Stimulated activated CD4-positive, alpha-beta T cell treated with anti-CD3 and anti-CD28 coated beads, Interleukin-12 subunit alpha, Interleukin-12 subunit beta, amount 100 ng/mL, for 24 hours (primary cell): ENCODE measurements at regions not wholly inside any gene's neighbourhood (a gene's known extent, or its start where the extent isn't known, plus 50 kb on each side); places are given as distances from the start of the nearest gene placed in this dataset.

ENCODE experiments used
- DNase-seq, 2 experiments: peaks; one replicate each; pipeline ENCODE4 v3.0.0-alpha.2; 2020; ENCODE audit warnings: low read depth in 2 of 2

DNA sequence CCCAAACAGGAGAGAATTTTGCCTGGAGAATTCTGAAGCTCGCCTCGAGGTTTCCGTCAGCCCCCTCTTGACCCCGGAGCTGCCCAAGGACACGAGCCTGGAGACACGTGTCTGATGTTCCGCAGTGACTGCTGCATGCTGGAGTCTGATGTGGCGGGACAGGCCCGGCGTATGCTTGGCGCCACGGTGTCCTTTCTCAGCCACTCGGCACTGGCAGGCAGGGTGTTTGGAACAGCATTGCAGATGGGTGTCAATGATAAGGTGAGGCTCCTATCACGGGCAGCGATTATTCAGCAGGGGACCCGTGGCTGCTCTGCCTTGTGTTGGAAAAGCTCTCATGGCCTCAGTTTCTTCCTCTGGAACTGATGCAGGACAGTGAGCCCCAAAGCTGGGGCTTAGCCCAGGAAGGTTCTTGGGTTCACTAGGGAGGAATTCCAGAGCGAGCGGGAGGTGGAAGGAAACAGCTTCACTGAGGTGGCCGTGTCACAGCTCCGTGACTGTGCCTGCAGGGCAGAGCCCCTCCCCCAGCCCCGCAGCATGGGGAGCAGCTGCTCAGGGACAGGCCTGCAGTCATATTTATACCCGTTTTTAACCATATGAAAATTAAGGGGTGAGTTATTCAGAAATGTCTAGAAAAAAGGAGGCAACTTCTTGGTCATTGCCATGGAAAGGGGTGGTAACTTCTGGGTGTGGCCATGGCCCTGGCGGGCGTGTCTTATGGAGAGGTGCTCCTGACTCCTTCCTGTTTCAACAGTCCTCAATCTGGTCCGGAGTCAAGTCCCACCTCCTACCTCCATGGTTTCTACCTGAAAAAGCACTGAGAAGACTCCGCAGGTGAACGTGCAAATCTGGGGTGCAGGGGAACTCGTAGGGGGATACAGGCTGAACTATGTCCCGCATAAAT lies 123.4 kb downstream of the SIK1 start:
- no peak for DNase-seq

DNA sequence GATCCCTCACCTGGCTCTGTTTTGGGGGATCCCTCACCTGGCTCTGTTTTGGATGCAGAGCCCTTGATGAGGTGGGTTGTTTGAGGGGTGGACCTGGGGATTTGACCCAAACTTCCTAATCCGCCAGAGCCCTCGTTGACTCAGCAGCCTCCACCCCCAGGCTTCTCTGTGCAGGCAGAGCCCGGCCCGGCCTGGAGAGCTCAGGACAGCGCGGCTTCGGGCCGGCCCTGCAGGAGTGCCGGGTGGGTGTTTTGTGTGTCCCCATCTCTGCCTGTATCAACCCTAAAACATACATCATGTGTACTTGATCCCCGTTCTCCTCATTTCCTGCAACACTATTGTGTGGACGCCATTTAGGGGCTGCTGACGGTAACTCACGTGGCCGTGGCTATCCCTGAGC lies 124.2 kb downstream of the SIK1 start:
- DNase-seq, result no peak

DNA sequence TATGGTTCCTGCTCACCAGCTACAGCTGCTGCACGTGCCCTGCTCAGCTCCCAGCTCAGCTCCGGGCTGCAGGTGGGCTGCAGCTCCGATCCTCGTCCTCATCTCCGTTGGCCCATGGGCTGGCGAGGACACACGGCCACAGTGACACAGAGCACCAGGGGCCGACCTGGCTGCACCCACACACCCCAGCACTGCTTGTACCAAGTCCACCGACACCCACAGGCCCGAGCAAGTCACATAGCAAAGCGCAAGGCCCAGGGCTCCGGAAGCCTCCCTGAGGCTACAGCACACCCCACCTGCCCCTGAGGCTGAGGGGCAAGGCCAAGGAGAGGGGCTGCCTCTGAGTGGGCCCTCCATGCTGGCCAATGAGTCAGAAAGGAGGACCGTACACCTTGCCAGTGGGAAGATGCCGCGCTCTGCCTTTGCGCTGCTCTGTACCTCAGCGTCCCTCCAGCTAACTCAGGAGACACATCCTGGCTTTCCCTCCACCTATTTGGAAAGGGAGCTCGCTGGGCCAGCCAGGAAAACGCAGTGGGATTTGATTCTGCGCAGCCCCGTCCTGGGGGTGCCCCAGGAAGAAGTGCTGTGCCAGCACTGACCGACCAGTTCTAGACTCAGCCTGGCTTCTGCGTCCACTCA lies 124.8 kb downstream of the SIK1 start:
- no peak for DNase-seq

DNA sequence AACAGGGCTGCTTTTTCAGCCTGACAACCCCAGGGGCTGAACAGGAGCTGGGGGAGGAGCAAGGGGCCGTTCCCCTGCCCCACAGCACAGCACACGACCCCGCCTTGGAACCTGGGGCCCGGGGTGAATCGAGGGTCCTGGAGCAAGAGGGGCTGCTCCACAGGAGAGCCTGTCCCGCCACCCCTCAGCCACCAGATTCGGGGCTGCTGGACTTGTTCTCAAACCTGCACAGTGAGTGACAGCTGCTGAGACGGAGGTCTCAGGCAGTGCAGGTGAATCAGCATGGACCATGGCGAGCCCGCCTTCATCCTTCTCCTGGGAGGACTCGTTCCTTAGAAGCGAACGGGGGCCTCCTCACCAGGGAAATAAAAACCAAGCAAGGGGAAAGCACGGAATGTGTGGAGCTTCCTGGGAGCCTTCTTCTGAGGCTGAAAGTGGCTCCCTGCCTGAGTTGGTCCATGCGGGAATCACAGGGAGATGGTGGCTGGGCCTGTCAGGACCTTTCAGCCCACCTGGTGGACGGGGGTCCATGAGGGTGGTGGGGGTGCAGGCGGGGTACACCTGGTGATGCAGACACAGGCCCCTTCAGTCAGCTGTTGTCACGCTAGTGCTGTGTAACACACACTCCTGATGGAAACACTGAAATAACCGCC lies 125.4 kb downstream of the SIK1 start:
- no peak for DNase-seq

DNA sequence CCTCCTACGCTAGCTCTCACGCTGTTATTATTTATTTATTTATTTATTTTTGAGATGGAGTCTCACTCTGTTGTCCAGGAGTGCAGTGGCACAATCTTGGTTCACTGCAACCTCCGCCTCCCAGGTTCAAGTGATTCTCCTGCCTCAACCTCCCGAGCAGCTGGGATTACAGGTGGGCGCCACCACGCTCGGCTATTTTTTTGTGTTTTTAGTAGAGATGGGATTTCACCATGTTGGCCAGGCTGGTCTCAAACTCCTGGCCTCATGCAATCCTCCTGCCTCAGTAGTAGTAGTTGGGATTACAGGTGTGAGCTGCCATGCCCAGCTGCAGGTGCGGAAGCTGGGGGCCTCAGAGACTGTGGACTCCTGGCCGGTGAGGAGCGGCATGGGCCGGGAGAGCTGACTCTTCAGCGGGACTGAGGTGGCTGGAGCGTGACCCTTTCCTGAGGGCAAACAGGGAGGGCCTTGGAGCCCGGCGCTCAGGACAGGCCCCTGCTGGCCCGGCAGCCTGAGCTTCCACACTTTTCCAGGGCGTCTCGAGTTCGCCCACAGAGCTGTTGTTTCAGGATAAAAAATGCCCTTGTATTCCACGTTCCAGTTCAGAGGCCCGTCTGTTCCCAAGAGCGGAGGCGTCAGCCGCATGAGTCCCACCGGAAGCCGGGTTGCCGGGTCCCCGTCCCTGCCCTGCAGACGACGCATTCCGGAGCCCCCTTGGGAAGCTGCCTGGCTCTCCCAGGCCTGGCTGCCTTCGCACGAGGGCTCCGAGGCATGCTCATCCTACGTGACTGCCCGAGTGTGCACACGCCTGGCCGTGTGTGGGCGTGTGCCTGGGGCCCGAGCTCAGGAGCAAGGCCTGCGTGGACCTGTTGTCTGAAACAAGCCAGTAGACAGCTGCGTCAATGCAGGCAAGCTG lies 126.2 kb downstream of the SIK1 start:
- DNase-seq, result no peak

DNA sequence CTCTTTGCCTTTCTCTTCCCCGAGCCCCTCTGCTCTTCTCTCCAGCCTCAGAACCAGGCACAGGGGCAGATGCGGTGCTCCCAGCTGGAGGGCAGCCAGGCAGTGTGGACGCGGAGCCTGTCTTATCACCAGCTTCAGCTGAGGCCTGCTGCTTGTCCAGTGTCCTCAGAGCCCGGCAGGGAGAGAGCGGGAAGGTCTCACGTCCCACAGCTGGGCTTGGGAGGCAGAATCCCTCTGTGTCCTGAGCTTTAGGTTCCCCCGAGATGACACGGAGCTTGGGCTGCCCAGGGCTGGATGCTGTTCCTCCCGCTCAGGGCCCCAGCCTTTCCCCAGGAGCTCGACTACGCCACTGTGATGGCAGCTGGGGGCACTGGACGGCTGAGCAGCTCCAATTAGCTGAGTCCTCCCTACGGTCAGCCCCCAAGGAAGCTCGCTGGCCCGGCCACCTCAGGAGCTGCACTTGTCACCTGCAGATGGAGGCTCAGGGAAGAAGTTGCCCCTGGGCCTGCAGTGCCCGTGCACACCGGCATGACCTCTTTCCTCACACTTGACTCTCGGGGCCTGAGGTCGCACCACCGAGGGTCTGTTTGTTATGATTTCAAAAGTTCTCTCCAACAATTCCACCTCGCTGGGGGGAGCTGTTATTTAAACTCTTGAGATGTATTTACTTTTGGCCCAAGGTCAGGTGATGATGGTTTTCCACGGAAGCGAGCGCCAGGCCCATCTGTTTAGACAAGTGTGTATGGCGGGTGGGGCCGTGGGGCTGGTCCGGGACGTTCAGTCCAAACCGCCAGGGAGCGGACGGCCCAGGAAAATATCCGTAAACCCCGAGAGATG lies 127.3 kb downstream of the SIK1 start:
- DNase-seq, result no peak

DNA sequence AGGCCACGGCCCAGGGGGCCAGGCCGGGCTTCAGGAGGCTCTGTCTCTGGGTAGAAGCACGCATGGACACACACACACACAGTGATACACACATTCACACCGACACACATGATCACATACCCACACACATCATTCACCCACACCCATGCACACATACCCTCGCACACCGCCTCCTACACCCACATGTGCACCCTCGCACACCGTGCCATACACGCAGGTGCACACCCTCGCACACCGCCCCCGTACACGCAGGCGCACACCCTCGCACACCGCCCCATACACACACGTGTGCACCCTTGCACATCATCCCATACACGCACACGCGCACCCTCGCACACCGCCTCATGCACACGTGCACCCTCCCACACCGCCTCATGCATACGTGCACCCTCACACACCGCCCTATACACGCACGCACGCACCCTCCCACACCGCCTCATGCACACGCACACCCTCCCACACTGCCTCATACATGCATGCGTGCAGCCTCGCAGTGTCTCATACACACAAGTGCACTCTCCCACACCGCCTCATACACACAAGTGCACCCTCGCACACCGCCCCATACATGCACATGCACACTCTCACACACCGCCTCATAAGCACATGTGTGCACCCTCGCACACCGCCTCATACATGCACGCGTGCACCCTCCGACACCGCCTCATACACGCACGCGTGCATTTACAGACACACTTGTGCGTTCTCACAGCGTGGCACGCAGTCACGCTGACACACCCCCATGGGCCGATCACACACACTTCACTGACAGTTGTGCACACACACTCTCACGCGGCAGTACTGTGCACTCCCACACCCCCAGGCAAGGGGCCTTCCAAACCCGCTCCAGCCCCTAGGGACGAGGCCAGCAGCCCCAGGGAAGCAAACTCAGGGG lies 128.1 kb downstream of the SIK1 start:
- DNase-seq, result no peak

DNA sequence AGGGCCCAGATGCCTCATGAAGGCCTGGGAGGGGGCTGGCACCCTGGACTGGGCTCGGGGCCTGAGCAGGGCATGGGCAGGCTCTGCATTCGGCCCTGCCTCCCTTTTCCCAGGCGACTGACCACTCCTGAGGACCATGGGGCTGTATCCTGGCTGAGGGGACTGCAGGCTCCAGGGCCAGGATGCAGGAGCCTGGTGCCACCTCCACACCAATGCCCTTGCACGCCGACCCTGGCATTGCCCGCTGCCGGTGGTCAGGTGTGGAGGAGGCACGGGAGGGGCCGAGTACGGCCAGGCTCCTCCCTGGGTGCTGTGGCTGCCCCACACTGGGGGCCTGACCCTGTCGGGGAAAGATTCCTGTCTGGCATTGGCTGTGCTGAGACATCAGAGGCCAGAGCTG lies 128.9 kb downstream of the SIK1 start:
- no peak for DNase-seq

DNA sequence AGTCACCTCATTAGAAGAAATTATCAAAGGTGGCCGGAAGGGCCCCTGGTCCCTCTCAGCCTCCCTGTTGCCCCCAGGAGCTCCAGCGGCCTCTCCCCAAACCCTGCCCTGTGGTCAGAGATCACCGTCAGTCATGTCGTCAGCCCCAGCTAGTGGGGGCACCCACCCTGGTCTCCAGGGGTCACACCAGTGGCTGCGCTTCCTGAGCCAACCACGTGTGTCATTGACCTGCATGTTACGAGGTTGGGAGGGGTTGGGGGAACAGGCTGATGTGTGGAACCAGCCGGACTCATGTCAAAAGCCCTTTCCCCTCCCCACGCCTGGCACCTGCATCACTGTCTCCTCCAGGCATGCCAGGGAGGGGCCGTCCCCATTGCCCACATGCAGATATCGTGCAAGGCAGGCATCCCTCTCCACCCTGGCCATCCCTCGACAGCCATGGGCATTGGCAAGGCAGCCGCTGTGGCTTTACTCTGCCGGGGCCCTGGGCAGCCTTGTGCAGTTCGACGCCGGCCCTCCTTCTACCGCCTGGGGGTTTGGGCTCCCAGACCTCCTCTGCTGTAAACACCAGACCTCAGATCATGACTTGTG lies 128.7 kb downstream of the CRYAA start:
- DNase-seq, result no peak

DNA sequence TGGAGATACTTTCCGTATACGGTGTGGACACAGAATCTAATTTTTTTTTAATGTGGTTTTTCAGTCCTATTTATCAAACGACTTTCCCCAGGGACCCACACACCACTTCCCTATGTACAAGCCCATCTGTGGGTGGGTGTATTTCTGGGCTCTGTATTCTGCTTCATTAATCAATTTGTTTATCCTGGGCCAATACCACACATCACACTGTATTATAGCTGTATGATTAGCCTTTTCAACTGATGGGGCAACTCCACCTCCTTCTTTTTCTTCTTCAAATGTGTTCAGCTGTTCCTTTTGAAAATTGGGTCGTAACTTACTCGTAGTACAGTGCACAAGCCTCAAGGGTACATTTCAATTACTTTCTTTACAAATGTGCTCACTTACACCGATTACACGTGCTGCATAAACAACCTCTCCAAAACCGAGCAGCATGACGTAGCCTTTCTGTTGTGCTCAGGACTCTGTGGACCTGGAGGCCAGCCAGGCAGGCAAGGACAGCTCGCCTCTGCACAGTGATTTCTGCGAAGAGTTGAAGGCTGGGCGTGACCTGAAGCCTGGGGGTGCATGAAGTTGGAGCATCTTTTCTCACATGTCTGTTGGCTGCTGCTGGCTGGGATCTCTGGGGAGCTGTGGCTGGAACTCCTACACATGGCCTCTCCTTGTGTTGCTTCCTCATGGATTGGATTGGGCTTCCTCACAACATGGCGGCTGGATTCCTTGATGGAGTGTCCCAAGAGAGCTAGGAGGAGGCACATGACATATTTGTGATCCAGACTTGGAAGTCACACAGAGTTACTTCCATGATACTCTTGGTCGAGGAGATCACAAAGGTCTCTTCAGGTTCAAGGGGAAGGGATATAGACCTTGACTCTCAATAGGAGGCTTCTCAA lies 126.5 kb downstream of the CRYAA start:
- no peak for DNase-seq

DNA sequence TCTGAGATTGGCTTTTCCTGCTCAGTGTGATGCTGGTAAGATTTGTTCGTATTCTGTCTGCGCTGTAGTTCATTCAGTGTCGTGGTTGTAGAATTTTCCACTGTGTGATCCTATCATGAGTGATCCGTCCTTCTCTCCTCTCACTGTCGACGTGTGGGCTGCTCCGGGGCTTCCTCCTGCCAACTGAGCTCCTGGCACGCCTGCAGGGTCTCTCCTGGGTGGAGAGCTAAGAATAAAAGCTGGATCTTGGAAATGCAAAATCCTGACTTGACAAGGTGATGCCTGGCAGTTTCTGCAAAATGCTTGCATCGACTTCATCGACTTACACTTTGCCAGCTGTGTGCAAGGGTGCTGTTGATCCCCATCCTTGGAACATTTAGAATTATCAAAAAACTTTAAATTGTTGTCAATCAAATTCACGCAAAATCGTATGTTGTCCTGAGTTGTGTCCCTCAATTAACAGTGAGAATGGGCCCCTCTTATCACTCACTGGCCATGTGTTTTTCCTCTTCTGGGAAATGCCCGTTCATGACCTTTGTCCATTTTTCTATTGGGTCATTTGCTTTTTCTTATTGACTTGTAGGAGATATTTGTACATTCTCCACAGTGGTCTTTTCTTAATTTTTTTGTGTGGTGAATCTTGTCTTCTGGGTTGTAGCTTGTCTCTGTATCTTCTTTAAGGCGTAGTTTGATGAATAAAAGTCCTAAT lies 125.5 kb downstream of the CRYAA start:
- DNase-seq, result no peak

DNA sequence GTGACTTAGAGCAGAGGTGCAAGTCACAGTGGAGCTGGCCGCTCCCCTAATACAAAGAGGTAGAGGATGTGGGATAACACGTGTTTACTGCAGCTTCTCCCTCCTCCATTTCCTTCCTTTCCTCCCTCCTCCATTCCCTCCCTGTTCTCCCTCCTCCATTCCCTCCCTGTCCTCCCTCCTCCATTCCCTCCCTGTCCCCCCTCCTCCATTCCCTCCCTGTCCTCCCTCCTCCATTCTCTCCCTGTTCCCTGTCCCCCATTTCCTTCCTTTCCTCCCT lies 124.0 kb downstream of the CRYAA start:
- DNase-seq, result no peak

DNA sequence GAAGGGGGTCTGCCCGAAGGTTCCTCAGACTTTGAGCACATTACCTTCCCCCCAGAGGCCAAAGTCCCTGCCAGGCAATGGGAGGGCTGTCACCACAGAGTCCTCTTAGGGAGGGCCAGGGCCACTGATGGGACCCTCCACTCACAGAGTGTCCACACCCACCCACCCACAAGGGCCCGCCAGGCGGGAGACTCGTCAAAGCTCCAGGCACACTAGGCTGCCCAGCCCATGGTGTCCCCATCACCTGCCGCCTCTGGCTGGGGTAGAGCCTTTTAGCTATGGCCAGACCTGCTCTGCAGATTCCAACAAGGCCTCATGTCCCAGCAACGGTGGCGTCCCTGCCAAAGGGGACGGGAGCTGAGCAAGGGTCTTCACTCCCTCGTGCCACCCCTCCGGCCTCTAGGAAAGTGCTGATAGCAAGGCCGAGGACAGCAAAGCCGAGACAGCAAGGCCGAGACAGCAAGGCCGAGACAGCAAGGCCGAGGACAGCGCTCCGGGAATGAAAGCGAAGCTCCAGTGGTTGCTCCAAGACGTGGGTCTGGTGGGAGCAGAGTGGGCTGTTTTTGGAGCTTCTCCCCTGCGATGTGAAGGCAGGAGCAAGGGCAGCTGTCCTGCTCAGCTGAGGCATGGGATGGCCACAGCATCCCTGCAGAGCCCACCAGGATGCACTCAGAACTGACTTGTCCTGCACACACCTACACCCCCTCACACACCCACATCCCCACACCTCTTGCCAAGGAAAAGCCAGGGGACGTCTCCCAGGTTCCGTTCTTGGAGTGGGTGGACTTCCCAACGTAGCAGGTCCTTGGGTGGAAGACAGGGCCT lies 123.4 kb downstream of the CRYAA start:
- DNase-seq, result no peak

DNA sequence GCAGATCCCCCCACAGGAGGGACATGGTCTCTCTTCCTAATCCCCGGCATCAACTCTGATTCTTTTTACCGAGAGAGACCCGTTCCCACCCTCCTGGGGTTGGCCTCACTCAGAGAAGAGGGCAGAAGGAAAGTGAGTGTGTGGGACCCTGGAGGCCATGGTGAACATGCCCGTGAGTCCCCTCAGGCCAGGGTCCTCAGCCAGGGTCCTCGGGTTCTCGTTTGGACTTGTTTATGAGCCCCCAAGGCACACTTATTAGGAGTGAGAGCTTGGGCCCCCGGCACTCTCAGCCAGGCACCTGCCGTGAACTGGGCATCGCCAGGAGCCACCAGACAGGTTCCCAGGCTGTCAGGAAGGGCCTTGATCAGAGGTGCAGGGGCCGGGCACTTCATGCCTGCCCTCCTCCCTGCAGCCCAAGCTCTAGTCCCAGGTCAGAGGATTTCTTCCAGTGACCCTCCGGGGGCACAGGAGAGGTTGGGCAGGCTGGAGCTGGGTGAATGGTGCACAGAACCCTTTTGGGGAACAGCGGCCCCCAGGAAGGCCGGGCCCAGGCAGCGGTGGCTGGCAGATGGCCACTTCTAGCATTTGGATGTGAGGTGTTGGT lies 122.6 kb downstream of the CRYAA start:
- no peak for DNase-seq

DNA sequence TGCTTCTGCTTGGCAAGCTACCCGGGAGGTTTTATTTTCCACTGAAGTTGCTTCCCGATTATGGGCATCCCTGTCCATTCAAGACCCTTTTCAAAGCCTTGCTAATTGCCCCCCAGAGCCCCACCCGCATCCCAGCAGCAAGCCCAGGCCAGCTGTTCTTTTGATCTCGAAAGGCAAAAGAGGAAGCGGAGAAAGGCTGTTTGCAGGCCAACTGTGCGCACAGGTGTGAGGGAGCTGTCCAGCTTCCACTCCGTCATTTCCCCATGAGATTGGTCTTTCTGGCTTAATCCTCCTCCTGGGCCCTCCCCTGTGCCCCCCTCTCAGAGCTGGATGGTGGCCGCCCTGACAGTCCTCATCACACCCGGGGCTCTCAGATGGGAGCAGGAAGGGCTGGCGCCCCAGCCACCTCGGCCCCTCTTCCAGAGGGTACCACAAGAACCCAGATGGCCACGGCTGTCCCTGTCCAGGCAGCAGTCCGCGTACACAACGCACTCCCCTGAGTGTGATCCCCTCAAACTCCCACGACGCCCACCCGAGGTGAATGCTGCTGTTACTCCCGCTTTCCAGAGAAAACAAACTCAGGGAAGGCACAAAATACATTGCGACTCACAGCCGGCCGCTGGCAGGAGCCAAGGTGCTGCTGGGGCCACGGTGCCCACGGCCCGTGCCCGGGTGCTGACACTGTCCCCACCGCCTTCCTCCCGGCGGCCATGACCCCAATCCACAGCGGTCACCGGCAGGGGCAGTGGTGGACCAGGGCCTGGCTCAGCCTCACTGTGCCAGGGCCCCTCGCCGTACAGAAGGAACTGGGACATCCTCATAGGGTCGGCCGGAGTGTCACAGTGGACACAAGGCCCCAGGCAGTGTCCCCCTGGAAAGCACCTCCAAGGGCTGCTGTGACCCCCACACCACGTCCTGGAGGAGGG lies 121.9 kb downstream of the CRYAA start:
- DNase-seq, result no peak

DNA sequence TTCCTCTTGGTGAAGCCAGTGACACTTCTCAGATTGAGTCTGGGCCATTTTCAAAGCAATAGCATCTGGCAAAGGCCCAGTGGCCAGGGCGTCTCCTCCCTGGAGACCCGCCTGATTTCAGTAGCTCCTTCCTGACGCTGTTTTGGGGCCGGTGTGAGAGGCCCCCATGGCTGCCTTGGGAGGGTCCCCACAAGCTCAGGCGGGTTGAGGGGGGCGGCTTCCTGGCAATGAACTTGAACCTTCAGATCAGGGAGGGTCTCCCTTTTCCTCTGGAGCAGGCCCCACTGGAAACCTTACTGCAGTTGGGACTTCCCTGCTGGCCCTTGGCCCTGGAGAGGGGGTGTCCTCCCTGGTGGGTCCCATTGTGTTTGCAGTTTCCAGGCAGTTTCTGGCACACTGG lies 121.2 kb downstream of the CRYAA start:
- no peak for DNase-seq
